MM.1S (cell line): ENCODE measurements at regions not wholly inside any gene's neighbourhood (a gene's known extent, or its start where the extent isn't known, plus 50 kb on each side); places are given as distances from the start of the nearest gene placed in this dataset.

Experiments
- CTCF ChIP-seq: fragments of 300-600 bp; sonication (generic); IDR thresholded peaks from 2 replicates; pipeline ENCODE4 v1.5.1; 2016; ENCODE audit warnings: antibody characterized with exemption, low read length, mixed read lengths
- EZH2 ChIP-seq: fragments of 300-600 bp; sonication (generic); optimal IDR thresholded peaks from 2 replicates; pipeline ENCODE3; 2017; ENCODE audit warnings: low read depth, mild to moderate bottlenecking, antibody characterized with exemption, low read length, mixed read lengths

GRCh38 chr10:3622845-3623621 lies 162.0 kb downstream of the KLF6 start:
- TF ChIP-seq CTCF: no peak
- no peak for TF ChIP-seq EZH2
